ENCODE measurements at regions not wholly inside any gene's neighbourhood (a gene's known extent, or its start where the extent isn't known, plus 50 kb on each side); places are given as distances from the start of the nearest gene placed in this dataset.

DNA sequence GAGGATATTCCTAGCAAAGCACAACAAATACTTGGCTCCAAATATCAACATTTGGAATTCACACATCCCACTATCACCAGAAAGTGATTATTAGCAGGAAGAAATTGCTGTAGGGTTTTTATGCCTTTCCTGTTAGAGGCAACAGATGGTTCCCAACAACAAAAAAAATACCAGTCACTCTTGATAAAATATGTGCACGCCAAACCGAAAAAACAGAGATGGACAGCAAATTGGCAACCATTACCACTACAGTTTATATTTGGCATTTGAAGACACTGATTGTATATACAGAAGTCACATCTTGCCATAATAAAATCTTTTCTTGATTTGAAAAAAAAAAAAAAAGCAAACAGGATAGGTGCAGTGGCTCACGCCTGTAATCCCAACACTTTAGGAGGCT is 78.2 kb downstream of the TMPRSS5 start:
- peak overlapping the region; percentile 41; the same call in 1 of the 2 replicates for H3K27ac Mint-ChIP-seq
- H4K20me1 ChIP-seq (replicated peaks; ENCODE audit: insufficient read depth): no peaks in the 10 kb centered on the region
- H3K27ac ChIP-seq (ENCODE audit: low read depth): no peak overlapping the region
- H3K9me2 ChIP-seq (ENCODE audit: insufficient read depth): 0 out of 2 replicates have a peak, but pooled peaks cover 3% of the 10 kb centered on the region
- H3K36me3 Mint-ChIP-seq (ENCODE audit: low read depth): no peaks in the 10 kb centered on the region
- no peaks in the 10 kb centered on the region for H3K36me3 ChIP-seq (ENCODE audit: insufficient read depth)
- H3K4me3 Mint-ChIP-seq: no peak overlapping the region
- H3F3A ChIP-seq (replicated peaks; ENCODE audit: low read depth): 0 out of 2 replicates have a peak, but pooled peaks cover 2% of the 10 kb centered on the region
- no peak overlapping the region for H3K4me3 ChIP-seq
- TF ChIP-seq JUNB (IDR thresholded peaks at IDR 0.05; ENCODE audit: unreplicated experiment): no peak
- H3K27me3 Mint-ChIP-seq (ENCODE audit: insufficient read depth, low read depth, poor library complexity): peaks cover 14% of the 10 kb centered on the region
- peaks cover 23% of the 10 kb centered on the region for H3K4me1 ChIP-seq (ENCODE audit: insufficient read depth)
- ATAC-seq (no peak), DNase-seq (ENCODE audit: low spot score) (no peak)
- H3K4me2 ChIP-seq: 0 out of 2 replicates have a peak overlapping the region, but pooled peaks have one; percentile 38
- no peaks in the 10 kb centered on the region for H3K9me3 Mint-ChIP-seq
- H3K4me1 Mint-ChIP-seq: peaks cover 31% of the 10 kb centered on the region
- H3K79me2 ChIP-seq (replicated peaks; ENCODE audit: insufficient read depth): no peaks in the 10 kb centered on the region
- 0 out of 2 replicates have a peak, but pooled peaks cover 10% of the 10 kb centered on the region for H3K27me3 ChIP-seq (ENCODE audit: insufficient read depth)
- no peak overlapping the region for H2AFZ ChIP-seq

- Histone ChIP-seq H4K20me1 (replicated peaks; ENCODE audit: insufficient read depth) (no peaks in the 10 kb centered on the region), H3K9me2 (ENCODE audit: insufficient read depth) (0 out of 2 replicates have a peak, but pooled peaks cover 3% of the 10 kb centered on the region), H3K79me2 (replicated peaks; ENCODE audit: insufficient read depth) (no peaks in the 10 kb centered on the region), H3K27ac (ENCODE audit: low read depth) (no peak overlapping the region), H3K4me2 (no peak overlapping the region), H3F3A (replicated peaks; ENCODE audit: low read depth) (0 out of 2 replicates have a peak, but pooled peaks cover 2% of the 10 kb centered on the region), H3K36me3 (ENCODE audit: insufficient read depth) (no peaks in the 10 kb centered on the region), H3K27me3 (ENCODE audit: insufficient read depth) (0 out of 2 replicates have a peak, but pooled peaks cover 10% of the 10 kb centered on the region), H2AFZ (no peak overlapping the region), H3K4me1 (ENCODE audit: insufficient read depth) (peaks cover 23% of the 10 kb centered on the region), H3K4me3 (no peak overlapping the region)
- no peak for ATAC-seq
- peaks cover 31% of the 10 kb centered on the region for H3K4me1 Mint-ChIP-seq
- no peaks in the 10 kb centered on the region for H3K9me3 Mint-ChIP-seq
- H3K27ac Mint-ChIP-seq: no peak overlapping the region
- no peak for DNase-seq (ENCODE audit: low spot score)
- H3K4me3 Mint-ChIP-seq: no peak overlapping the region
- H3K27me3 Mint-ChIP-seq (ENCODE audit: insufficient read depth, low read depth, poor library complexity): peaks cover 14% of the 10 kb centered on the region
- H3K36me3 Mint-ChIP-seq (ENCODE audit: low read depth): no peaks in the 10 kb centered on the region
- TF ChIP-seq ZNF114 (CRISPR knock-in tag; IDR thresholded peaks at IDR 0.05) (no peak), CTCF (conservative IDR thresholded peaks at IDR 0.05; ENCODE audit: low read depth in 2 of 2) (no peak), CREB1 (CRISPR knock-in tag; IDR thresholded peaks at IDR 0.05; ENCODE audit: low read depth) (no peak), STAT1 (IDR thresholded peaks at IDR 0.05; ENCODE audit: unreplicated experiment) (no peak), ZNF462 (CRISPR knock-in tag; IDR thresholded peaks at IDR 0.05) (no peak), POLR2AphosphoS5 (IDR thresholded peaks at IDR 0.05; ENCODE audit: low read depth) (no peak), NANOG (IDR thresholded peaks at IDR 0.05; ENCODE audit: borderline replicate concordance) (no peak), EZH2 (IDR thresholded peaks at IDR 0.05; ENCODE audit: low read depth, unreplicated experiment) (no peak), EZH2phosphoT487 (IDR thresholded peaks at IDR 0.05; ENCODE audit: unreplicated experiment) (no peak), JUNB (IDR thresholded peaks at IDR 0.05; ENCODE audit: unreplicated experiment) (no peak)
- TF ChIP-seq, protein P1, sequence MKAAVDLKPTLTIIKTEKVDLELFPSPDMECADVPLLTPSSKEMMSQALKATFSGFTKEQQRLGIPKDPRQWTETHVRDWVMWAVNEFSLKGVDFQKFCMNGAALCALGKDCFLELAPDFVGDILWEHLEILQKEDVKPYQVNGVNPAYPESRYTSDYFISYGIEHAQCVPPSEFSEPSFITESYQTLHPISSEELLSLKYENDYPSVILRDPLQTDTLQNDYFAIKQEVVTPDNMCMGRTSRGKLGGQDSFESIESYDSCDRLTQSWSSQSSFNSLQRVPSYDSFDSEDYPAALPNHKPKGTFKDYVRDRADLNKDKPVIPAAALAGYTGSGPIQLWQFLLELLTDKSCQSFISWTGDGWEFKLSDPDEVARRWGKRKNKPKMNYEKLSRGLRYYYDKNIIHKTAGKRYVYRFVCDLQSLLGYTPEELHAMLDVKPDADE (IDR thresholded peaks at IDR 0.05): no peak
These were observed 78.8 kb downstream of the TMPRSS5 start for GRCh38 chr11:113627297-113627696.
